ENCODE measurements at regions not wholly inside any gene's neighbourhood (a gene's known extent, or its start where the extent isn't known, plus 50 kb on each side); places are given as distances from the start of the nearest gene placed in this dataset.
"Not testable (repeated sequence)": the region's sequence is repeated elsewhere in the genome, so short reads cannot be mapped to it uniquely, and the experiment has no call there.

GRCh38 chr2:100708333-100708732, 111.6 kb upstream of the NPAS2 start:
- TF ChIP-seq CTCF (IDR thresholded peaks at IDR 0.05; ENCODE audit: insufficient read depth, missing control alignments) = no peak
- FAIRE-seq (no peak), DNase-seq (ENCODE audit: insufficient read length, low spot score) (no peak)

GRCh38 chr2:100713106-100713505, 106.8 kb upstream of the NPAS2 start:
- DNase-seq (ENCODE audit: insufficient read length, low spot score) (no peak), FAIRE-seq (no peak)
- TF ChIP-seq CTCF (IDR thresholded peaks at IDR 0.05; ENCODE audit: insufficient read depth, missing control alignments) = no peak

GRCh38 chr2:100714396-100715010, 105.4 kb upstream of the NPAS2 start:
- not testable (repeated sequence) for DNase-seq (ENCODE audit: insufficient read length, low spot score); FAIRE-seq

GRCh38 chr2:100715861-100716260, 104.1 kb upstream of the NPAS2 start:
- not testable (repeated sequence) for FAIRE-seq; DNase-seq (ENCODE audit: insufficient read length, low spot score)

- no peak for TF ChIP-seq CTCF (IDR thresholded peaks at IDR 0.05; ENCODE audit: insufficient read depth, missing control alignments)
- no peak for DNase-seq (ENCODE audit: insufficient read length, low spot score)
- no peak for FAIRE-seq
Measured at GRCh38 chr2:100716581-100716980, 103.4 kb upstream of the NPAS2 start.

GRCh38 chr2:100718065-100718629, 101.8 kb upstream of the NPAS2 start:
- FAIRE-seq (no peak), DNase-seq (ENCODE audit: insufficient read length, low spot score) (no peak)
- no peak for TF ChIP-seq CTCF (IDR thresholded peaks at IDR 0.05; ENCODE audit: insufficient read depth, missing control alignments)

- TF ChIP-seq CTCF (IDR thresholded peaks at IDR 0.05; ENCODE audit: insufficient read depth, missing control alignments) = no peak
- DNase-seq (ENCODE audit: insufficient read length, low spot score) (no peak), FAIRE-seq (no peak)
Measured at GRCh38 chr2:100720445-100720844, 99.5 kb upstream of the NPAS2 start.

GRCh38 chr2:100721693-100722092, 98.2 kb upstream of the NPAS2 start:
- FAIRE-seq (no peak), DNase-seq (ENCODE audit: insufficient read length, low spot score) (no peak)
- TF ChIP-seq CTCF (IDR thresholded peaks at IDR 0.05; ENCODE audit: insufficient read depth, missing control alignments) = no peak
